ENCODE measurements at regions not wholly inside any gene's neighbourhood (a gene's known extent, or its start where the extent isn't known, plus 50 kb on each side); places are given as distances from the start of the nearest gene placed in this dataset.

- TF ChIP-seq RNF2 (IDR thresholded peaks at IDR 0.05; ENCODE audit: borderline replicate concordance, low read depth) = no peak
- TF ChIP-seq CTCF (IDR thresholded peaks at IDR 0.05) = no peak
- no peak for TF ChIP-seq EP300 (IDR thresholded peaks at IDR 0.05)
- TF ChIP-seq RAD21 (conservative IDR thresholded peaks at IDR 0.05 in 1 of 2, IDR thresholded peaks at IDR 0.05 in 1 of 2) = no peak
- TF ChIP-seq PBX3 (IDR thresholded peaks at IDR 0.05) = no peak
- no peak for TF ChIP-seq MAX (IDR thresholded peaks at IDR 0.05)
- no peak for TF ChIP-seq REST (IDR thresholded peaks at IDR 0.05)
- no peak for TF ChIP-seq CHD4 (IDR thresholded peaks at IDR 0.05; ENCODE audit: borderline replicate concordance)
- TF ChIP-seq POLR2A (IDR thresholded peaks at IDR 0.05; ENCODE audit: low read length) = no peak
- no peak for TF ChIP-seq SMC3 (IDR thresholded peaks at IDR 0.05)
- no peak for TF ChIP-seq NR3C1 (IDR thresholded peaks at IDR 0.05)
- TF ChIP-seq ELK1 (IDR thresholded peaks at IDR 0.05; ENCODE audit: low read depth, low read length) = no peak
- no peak for TF ChIP-seq EHMT2 (IDR thresholded peaks at IDR 0.05; ENCODE audit: low read depth)
- TF ChIP-seq KDM1A (IDR thresholded peaks at IDR 0.05; ENCODE audit: low read depth) = no peak
Observed at GRCh38 chr12:24079083-24079482, 129.6 kb upstream of the SOX5 start.
